ENCODE measurements at regions not wholly inside any gene's neighbourhood (a gene's known extent, or its start where the extent isn't known, plus 50 kb on each side); places are given as distances from the start of the nearest gene placed in this dataset.
"Not testable (repeated sequence)": the region's sequence is repeated elsewhere in the genome, so short reads cannot be mapped to it uniquely, and the experiment has no call there.

DNA sequence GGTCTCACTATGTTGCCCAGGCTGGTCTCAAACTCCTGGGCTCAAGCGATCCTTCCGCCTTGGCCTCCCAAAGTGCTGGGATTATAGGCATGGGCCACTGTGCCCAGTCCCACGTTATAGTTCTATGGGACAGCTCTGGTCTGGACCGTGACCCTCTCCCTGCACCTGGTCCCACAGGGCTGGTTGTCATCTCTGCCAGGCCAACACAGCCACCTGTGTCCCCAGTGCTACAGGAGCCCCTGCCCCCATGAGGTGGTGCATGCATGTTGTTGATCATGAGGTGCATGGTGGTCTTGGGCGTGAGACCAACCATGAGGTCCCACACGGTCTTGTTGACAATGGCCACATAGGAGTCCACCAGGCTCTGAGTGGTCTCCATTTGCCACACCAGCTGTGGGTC, 51.0 kb upstream of the UBE2Q2 start:
- H3K27ac ChIP-seq (ENCODE audit: low read length); H3K4me1 ChIP-seq (ENCODE audit: control insufficient read depth, insufficient read depth, low read length); H3K27me3 ChIP-seq (ENCODE audit: control insufficient read depth, insufficient read depth, low read length); H3K9me3 ChIP-seq (replicated peaks; ENCODE audit: control insufficient read depth, low read depth, low read length); DNase-seq; H3K36me3 ChIP-seq (ENCODE audit: control insufficient read depth, insufficient read depth, low read length); H3K4me3 ChIP-seq (ENCODE audit: low read length): not testable (repeated sequence)
- WGBS (ENCODE audit: insufficient coverage), result 84% methylated on average over 5 of the region's 6 CpGs

DNA sequence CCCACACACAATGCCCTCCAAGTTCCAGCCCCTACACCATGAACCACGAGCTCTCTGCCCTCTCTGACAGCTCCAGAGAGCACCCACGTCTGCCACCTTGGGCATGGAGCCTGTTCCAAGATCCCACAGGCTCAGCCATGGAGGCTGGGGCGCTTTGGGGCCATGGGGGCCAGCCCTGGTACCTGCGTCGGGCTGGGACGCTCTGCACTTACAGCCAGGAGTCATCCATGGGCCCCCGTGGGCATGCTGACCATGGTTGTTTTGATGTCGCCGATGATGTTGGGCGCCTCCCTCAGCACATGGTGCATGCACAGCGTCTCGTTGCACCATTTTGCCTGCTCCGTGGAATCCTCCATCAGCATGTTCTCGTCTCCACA, 51.9 kb upstream of the UBE2Q2 start:
- no peaks in the 10 kb centered on the region for H3K4me1 ChIP-seq (ENCODE audit: control insufficient read depth, insufficient read depth, low read length)
- no peak overlapping the region for H3K4me3 ChIP-seq (ENCODE audit: low read length)
- no peak overlapping the region for H3K27ac ChIP-seq (ENCODE audit: low read length)
- no peak for DNase-seq
- peaks cover 11% of the 10 kb centered on the region for H3K27me3 ChIP-seq (ENCODE audit: control insufficient read depth, insufficient read depth, low read length)
- H3K9me3 ChIP-seq (replicated peaks; ENCODE audit: control insufficient read depth, low read depth, low read length), result no peaks in the 10 kb centered on the region
- 86% methylated on average over 11 of the region's 14 CpGs for whole genome bisulfite sequencing (ENCODE audit: insufficient coverage)
- H3K36me3 ChIP-seq (ENCODE audit: control insufficient read depth, insufficient read depth, low read length), result no peaks in the 10 kb centered on the region

DNA sequence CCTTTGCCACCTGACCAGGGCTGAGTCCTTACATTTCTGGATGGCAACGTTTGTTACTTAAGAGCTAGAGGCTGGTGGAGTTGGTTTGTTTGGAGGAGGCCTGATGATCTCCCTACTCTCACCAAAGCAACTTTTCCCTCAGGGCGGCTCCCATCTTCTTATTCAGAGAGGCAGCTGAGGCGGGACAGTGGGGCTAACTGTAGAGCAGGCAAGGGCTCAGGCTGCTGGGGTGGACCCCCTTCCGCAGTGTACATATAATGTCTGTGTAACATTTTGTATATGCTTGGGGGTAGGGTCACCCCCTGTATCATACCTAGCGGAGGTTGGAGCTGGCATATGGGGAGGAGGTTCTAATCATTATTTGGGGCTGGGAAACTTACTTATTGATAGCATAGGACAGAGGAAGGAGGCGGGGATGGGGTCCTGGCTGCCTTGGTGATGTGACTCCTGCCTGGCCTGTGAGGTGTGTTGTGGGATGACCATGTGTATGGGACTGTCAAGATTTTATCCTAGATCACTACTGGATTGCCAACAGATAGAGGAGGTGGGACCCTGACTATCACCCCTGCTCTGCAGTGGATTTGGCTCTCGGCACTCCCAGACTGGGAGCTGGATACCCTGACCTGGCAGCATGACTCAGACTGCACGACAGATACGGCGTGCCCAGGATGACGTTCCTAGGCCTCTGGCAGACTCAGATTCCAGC, 52.5 kb upstream of the UBE2Q2 start:
- Histone ChIP-seq H3K27me3 (ENCODE audit: control insufficient read depth, insufficient read depth, low read length) (peaks cover 12% of the 10 kb centered on the region), H3K36me3 (ENCODE audit: control insufficient read depth, insufficient read depth, low read length) (no peaks in the 10 kb centered on the region), H3K9me3 (replicated peaks; ENCODE audit: control insufficient read depth, low read depth, low read length) (no peaks in the 10 kb centered on the region), H3K4me1 (ENCODE audit: control insufficient read depth, insufficient read depth, low read length) (no peaks in the 10 kb centered on the region), H3K4me3 (ENCODE audit: low read length) (no peak overlapping the region), H3K27ac (ENCODE audit: low read length) (no peak overlapping the region)
- no peak for DNase-seq
- 87% methylated on average over 7 of the region's 11 CpGs for WGBS (ENCODE audit: insufficient coverage)

DNA sequence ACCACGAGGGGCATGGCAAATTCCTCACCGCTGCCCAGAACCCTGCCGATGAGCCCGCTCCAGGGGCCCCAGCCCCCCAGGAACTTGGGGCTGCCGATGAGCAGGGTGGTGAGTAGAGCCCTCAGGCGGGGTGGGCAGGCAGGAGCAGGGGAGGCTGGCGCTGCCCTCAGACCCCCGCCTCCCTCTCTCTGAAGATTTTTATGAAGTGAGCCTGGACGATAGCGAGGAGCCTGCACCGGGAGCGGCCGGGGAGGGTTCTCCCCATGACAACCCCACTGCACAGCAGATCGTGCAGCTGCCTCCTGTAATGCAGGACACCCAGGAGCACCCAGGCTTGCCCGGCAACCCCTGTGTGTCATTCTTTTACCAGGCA, 56.7 kb upstream of the UBE2Q2 start:
- Histone ChIP-seq H3K27me3 (ENCODE audit: control insufficient read depth, insufficient read depth, low read length) (peaks cover 10% of the 10 kb centered on the region), H3K4me3 (ENCODE audit: low read length) (no peak overlapping the region)
- WGBS (ENCODE audit: insufficient coverage), result 61% methylated on average over 11 of the region's 15 CpGs

DNA sequence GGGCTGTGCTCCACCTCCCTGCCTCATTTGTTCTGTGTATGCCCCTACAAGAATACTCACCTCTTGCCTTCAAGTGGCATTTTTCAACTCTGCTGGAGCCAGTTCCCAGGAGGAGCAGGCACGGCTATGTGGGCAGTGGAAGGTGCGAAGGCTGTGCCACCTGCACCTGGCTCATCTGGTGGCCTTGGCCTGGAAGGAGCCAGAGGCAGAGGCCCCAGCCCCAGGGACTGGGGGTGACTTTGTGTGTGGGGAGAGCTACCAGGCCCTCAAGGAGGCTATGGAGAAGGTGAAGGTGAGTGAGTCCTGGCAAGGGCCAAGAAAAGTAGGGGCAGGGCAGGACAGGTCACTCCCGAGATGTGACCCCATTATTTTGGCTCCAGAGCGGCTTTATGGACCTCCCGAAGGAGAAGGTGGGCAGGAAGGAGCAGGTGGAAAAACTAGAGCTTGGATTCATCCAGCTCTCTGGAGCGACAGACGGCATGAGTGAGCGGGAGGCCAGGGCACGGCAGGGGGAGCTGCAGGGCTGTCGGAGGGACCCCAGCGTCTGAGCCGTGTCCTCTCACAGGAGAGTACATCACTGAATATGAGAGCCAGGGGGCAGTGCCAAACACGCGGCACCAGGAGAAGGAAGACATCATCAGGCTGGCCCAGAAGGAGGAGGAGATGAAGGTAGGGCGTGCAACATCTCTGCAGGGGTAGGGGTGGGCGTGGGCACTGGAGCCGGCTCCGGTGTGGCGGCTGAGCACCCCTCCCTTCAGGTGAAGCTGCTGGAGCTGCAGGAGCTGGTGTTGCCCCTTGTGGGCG, 57.3 kb upstream of the UBE2Q2 start:
- Histone ChIP-seq H3K9me3 (replicated peaks; ENCODE audit: control insufficient read depth, low read depth, low read length) (no peaks in the 10 kb centered on the region), H3K4me1 (ENCODE audit: control insufficient read depth, insufficient read depth, low read length) (no peaks in the 10 kb centered on the region), H3K27ac (ENCODE audit: low read length) (no peak overlapping the region), H3K4me3 (ENCODE audit: low read length) (no peak overlapping the region), H3K27me3 (ENCODE audit: control insufficient read depth, insufficient read depth, low read length) (peaks cover 10% of the 10 kb centered on the region), H3K36me3 (ENCODE audit: control insufficient read depth, insufficient read depth, low read length) (no peaks in the 10 kb centered on the region)
- WGBS (ENCODE audit: insufficient coverage), result 43% methylated on average over 20 of the region's 20 CpGs
- DNase-seq, result peak; percentile 42

More for the DNA sequence above, 56.7 kb upstream of the UBE2Q2 start:
- no peak for DNase-seq
- Histone ChIP-seq H3K4me1 (ENCODE audit: control insufficient read depth, insufficient read depth, low read length) (no peaks in the 10 kb centered on the region), H3K9me3 (replicated peaks; ENCODE audit: control insufficient read depth, low read depth, low read length) (no peaks in the 10 kb centered on the region), H3K36me3 (ENCODE audit: control insufficient read depth, insufficient read depth, low read length) (no peaks in the 10 kb centered on the region), H3K27ac (ENCODE audit: low read length) (no peak overlapping the region)

DNA sequence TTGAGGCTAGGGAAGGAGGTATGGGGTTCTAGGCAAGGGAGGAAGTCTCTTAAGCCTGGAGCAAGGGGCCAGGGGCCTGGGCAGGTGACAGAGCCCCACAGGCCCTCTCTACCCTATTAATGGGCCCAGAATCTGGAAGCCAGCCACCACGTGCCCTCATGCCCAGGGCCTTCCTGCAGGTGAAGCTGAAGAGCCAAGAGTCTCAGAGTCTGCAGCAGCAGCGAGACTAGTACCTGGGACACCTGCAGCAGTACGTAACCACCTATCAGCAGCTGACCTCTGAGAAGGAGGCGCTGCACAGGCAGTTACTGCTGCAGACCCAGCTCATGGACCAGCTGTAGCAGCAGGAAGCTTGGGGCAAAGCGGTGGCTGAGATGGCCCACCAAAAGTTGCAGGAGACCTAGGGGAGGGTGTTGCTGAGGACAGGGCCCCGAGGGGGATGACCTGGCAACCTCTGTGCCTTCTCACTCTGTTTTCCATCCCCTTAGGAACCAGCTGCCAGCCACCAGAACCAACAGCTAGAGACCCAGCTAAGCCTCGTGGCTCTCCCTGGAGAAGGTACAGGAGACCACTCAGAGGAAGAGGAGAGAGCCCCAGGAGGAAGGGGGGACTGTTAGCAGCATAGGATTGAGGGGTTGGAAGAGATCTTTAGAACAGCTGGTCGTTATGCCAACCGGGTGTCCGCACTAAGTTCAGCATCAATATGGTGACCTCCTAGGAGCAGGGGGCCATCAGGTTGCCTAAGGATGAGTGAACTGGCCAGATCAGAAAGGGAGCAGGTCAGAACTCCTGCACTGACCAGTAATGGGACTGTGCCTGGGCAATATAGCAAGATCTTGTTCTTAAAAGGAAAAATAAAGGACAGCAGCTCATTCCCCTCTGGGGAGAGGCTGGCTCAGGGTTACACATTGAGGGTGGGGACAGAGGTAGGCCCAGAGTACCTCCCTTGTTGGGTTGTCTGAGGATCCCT, 58.5 kb upstream of the UBE2Q2 start:
- H3K27me3 ChIP-seq (ENCODE audit: control insufficient read depth, insufficient read depth, low read length); H3K27ac ChIP-seq (ENCODE audit: low read length); H3K9me3 ChIP-seq (replicated peaks; ENCODE audit: control insufficient read depth, low read depth, low read length); H3K36me3 ChIP-seq (ENCODE audit: control insufficient read depth, insufficient read depth, low read length); H3K4me1 ChIP-seq (ENCODE audit: control insufficient read depth, insufficient read depth, low read length); DNase-seq; H3K4me3 ChIP-seq (ENCODE audit: low read length): not testable (repeated sequence)
- WGBS (ENCODE audit: insufficient coverage), result 86% methylated on average over 8 of the region's 10 CpGs

DNA sequence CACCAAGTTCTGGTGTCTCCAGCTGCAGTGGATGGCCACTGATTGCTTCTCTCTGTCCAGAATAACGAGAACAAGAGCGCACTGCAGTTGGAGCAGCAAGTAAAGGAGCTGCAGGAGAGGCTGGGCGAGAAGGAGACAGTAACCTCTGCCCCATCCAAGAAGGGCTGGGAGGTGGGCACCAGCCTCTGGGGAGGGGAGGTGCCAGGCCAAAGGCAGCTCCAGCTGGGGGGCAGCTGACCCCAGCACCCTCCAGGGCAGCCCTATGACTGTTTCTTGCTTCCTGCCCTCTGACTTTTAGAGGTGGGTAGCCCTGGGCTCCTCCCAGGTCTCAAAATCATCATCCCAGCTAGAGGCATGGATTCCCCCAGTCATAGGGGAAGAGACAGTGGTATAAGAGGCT, 59.7 kb upstream of the UBE2Q2 start:
- not testable (repeated sequence) for H3K4me1 ChIP-seq (ENCODE audit: control insufficient read depth, insufficient read depth, low read length); DNase-seq; H3K9me3 ChIP-seq (replicated peaks; ENCODE audit: control insufficient read depth, low read depth, low read length); H3K36me3 ChIP-seq (ENCODE audit: control insufficient read depth, insufficient read depth, low read length); H3K27ac ChIP-seq (ENCODE audit: low read length); H3K4me3 ChIP-seq (ENCODE audit: low read length)
- WGBS (ENCODE audit: insufficient coverage), result 80% methylated on average over 3 of the region's 3 CpGs
- peaks cover 13% of the 10 kb centered on the region for H3K27me3 ChIP-seq (ENCODE audit: control insufficient read depth, insufficient read depth, low read length)

DNA sequence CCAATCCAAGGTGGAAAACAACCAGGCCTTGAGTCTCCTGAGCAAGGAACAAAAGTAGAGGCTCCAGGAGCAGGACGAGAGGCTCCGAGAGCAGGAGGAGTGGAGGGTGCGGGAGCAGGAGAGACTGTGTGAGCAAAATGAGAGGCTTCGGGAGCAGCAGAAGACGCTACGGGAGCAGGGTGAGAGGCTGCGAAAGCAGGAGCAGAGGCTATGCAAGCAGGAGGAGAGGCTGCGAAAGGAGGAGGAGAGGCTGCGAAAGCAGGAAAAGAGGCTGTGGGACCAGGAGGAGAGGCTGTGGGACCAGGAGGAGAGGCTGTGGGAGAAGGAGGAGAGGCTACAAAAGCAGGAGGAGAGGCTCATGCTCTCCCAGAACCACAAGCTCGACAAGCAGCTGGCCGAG, 60.3 kb upstream of the UBE2Q2 start:
- no peak for DNase-seq
- Histone ChIP-seq H3K36me3 (ENCODE audit: control insufficient read depth, insufficient read depth, low read length) (no peaks in the 10 kb centered on the region), H3K4me3 (ENCODE audit: low read length) (no peak overlapping the region), H3K4me1 (ENCODE audit: control insufficient read depth, insufficient read depth, low read length) (no peaks in the 10 kb centered on the region), H3K27me3 (ENCODE audit: control insufficient read depth, insufficient read depth, low read length) (peaks cover 15% of the 10 kb centered on the region), H3K27ac (ENCODE audit: low read length) (no peak overlapping the region), H3K9me3 (replicated peaks; ENCODE audit: control insufficient read depth, low read depth, low read length) (no peaks in the 10 kb centered on the region)
- WGBS (ENCODE audit: insufficient coverage), result 76% methylated on average over 9 of the region's 11 CpGs

DNA sequence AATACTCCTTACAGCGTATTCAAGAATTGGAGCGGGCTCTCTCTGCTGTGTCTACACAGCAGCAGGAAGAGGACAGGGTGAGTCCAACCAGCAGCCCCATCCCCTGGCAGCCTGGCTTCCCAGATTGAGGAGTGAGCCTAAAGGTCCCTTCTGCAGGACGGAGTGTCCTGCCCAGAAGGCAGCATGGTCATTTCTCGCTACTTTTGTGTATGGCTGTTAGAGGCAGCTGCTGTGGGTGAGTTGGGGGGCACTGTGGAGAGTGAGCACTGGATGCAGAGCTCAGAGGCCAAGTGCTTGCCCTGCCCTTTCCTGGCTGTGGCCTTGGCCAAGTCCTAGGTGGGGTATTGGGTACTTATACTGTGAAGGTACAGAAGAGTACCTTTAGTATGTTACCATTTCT, 62.3 kb upstream of the UBE2Q2 start:
- DNase-seq; H3K27ac ChIP-seq (ENCODE audit: low read length); H3K9me3 ChIP-seq (replicated peaks; ENCODE audit: control insufficient read depth, low read depth, low read length); H3K4me1 ChIP-seq (ENCODE audit: control insufficient read depth, insufficient read depth, low read length); H3K4me3 ChIP-seq (ENCODE audit: low read length); H3K27me3 ChIP-seq (ENCODE audit: control insufficient read depth, insufficient read depth, low read length); H3K36me3 ChIP-seq (ENCODE audit: control insufficient read depth, insufficient read depth, low read length): not testable (repeated sequence)
- WGBS (ENCODE audit: insufficient coverage), result 73% methylated on average over 2 of the region's 4 CpGs

DNA sequence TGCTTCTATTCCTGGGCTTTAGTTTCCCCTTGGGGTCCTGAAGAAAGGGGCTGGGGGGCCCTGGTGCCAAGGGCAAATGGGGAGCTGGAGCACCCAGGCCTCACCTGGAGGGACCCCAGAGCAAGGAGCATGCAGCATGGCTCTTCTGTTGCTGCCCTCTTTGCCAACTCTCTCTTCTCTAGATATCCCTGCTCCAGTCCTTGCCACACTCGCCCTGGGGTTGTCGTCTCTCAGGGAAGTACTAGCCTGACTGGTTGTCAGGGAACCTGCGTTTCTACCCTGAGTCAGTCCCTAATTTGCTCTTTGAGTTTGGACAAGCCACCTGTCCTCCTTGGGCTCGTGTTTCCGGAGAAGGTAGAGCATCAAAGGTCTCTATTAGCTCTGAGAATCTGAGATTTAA, 63.7 kb upstream of the UBE2Q2 start:
- H3K4me3 ChIP-seq (ENCODE audit: low read length), result no peak overlapping the region
- no peaks in the 10 kb centered on the region for H3K4me1 ChIP-seq (ENCODE audit: control insufficient read depth, insufficient read depth, low read length)
- H3K9me3 ChIP-seq (replicated peaks; ENCODE audit: control insufficient read depth, low read depth, low read length), result no peaks in the 10 kb centered on the region
- no peaks in the 10 kb centered on the region for H3K36me3 ChIP-seq (ENCODE audit: control insufficient read depth, insufficient read depth, low read length)
- no peak overlapping the region for H3K27ac ChIP-seq (ENCODE audit: low read length)
- H3K27me3 ChIP-seq (ENCODE audit: control insufficient read depth, insufficient read depth, low read length), result peaks cover 8% of the 10 kb centered on the region
- DNase-seq, result no peak
- 87% methylated on average over 5 of the region's 5 CpGs for WGBS (ENCODE audit: insufficient coverage)

All from muscle of leg (tissue), 3 donors.